NCI-H2227 treated with DMSO at 0.1 percent for 48 hours (cell line): ENCODE measurements at regions not wholly inside any gene's neighbourhood (a gene's known extent, or its start where the extent isn't known, plus 50 kb on each side); places are given as distances from the start of the nearest gene placed in this dataset.
"Not testable (repeated sequence)": the region's sequence is repeated elsewhere in the genome, so short reads cannot be mapped to it uniquely, and the experiment has no call there.

ENCODE experiments used
- DNase-seq: peaks from one replicate; lab custom pipeline; 2025; lab: John Stamatoyannopoulos, UW

GRCh38 chr16:66099306-66099705 is 267.2 kb upstream of the CDH5 start:
- no peak for DNase-seq

GRCh38 chr16:66097751-66098150 is 268.7 kb upstream of the CDH5 start:
- no peak for DNase-seq

GRCh38 chr16:66095676-66096075 is 270.8 kb upstream of the CDH5 start:
- no peak for DNase-seq

- DNase-seq = no peak
Observed at GRCh38 chr16:66093191-66093590, 273.3 kb upstream of the CDH5 start.

- no peak for DNase-seq
Observed at GRCh38 chr16:66091471-66091891, 275.0 kb upstream of the CDH5 start.

GRCh38 chr16:66088681-66089080 is 277.8 kb upstream of the CDH5 start:
- DNase-seq = no peak

GRCh38 chr16:66087308-66087707 is 279.2 kb upstream of the CDH5 start:
- DNase-seq = no peak

- DNase-seq = no peak
Observed at GRCh38 chr16:66085651-66086050, 280.8 kb upstream of the CDH5 start.

GRCh38 chr16:66084731-66085130 is 281.8 kb upstream of the CDH5 start:
- not testable (repeated sequence) for DNase-seq

- DNase-seq = no peak
Observed at GRCh38 chr16:66084306-66084705, 282.2 kb upstream of the CDH5 start.

GRCh38 chr16:66083171-66083570 is 283.3 kb upstream of the CDH5 start:
- no peak for DNase-seq

GRCh38 chr16:66082424-66082823 is 284.1 kb upstream of the CDH5 start:
- DNase-seq = no peak

GRCh38 chr16:66081775-66082366 is 284.6 kb upstream of the CDH5 start:
- DNase-seq = no peak

- DNase-seq = no peak
Observed at GRCh38 chr16:66079671-66080334, 286.7 kb upstream of the CDH5 start.

- DNase-seq = no peak
Observed at GRCh38 chr16:66070140-66070917, 296.2 kb upstream of the CDH5 start.

GRCh38 chr16:66069587-66069986 is 296.9 kb upstream of the CDH5 start:
- DNase-seq = no peak

GRCh38 chr16:66066404-66066803 is 300.1 kb upstream of the CDH5 start:
- no peak for DNase-seq

- no peak for DNase-seq
Observed at GRCh38 chr16:66065925-66066324, 300.6 kb upstream of the CDH5 start.

- DNase-seq = no peak
Observed at GRCh38 chr16:66064801-66065530, 301.5 kb upstream of the CDH5 start.

- no peak for DNase-seq
Observed at GRCh38 chr16:66058832-66059231, 307.7 kb upstream of the CDH5 start.

- DNase-seq = no peak
Observed at GRCh38 chr16:66058172-66058691, 308.3 kb upstream of the CDH5 start.

GRCh38 chr16:66057057-66057456 is 309.4 kb upstream of the CDH5 start:
- no peak for DNase-seq
